GM12875 (cell line): ENCODE measurements at regions not wholly inside any gene's neighbourhood (a gene's known extent, or its start where the extent isn't known, plus 50 kb on each side); places are given as distances from the start of the nearest gene placed in this dataset.

Experiments
- H3K4me3 ChIP-seq: one replicate; pipeline ENCODE4 v1.5.1; 2011; ENCODE audit warnings: low read depth, low read length, control low read depth
- TF ChIP-seq, protein P1 (sequence below): IDR thresholded peaks from 2 replicates; pipeline ENCODE4 v1.5.1; 2011; ENCODE audit warnings: low read depth, mild to moderate bottlenecking, control low read depth, inconsistent platforms, low read length, moderate library complexity, borderline replicate concordance; ENCODE audit not compliant: insufficient read depth

DNA sequence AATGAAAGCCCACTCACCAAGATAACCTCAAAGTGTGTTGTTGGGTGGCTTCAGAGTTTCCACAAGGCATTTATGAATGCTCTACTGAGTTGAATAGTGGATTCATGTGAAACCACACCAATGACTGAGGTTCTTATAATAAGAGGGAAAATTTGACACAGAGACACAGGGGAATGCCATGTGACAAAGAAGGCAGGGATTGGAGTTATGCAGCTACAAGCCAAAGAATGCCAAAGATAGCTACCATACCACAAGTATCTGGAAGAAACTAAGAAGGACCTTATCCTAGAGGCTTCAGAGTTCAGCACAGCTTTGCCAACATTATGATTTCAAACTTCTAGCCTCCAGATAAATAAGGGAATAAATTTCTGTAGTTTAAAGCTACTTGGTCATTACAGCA lies 68.0 kb upstream of the PCDH15 start:
- H3K4me3 ChIP-seq: no peak overlapping the region
- TF ChIP-seq, protein P1, sequence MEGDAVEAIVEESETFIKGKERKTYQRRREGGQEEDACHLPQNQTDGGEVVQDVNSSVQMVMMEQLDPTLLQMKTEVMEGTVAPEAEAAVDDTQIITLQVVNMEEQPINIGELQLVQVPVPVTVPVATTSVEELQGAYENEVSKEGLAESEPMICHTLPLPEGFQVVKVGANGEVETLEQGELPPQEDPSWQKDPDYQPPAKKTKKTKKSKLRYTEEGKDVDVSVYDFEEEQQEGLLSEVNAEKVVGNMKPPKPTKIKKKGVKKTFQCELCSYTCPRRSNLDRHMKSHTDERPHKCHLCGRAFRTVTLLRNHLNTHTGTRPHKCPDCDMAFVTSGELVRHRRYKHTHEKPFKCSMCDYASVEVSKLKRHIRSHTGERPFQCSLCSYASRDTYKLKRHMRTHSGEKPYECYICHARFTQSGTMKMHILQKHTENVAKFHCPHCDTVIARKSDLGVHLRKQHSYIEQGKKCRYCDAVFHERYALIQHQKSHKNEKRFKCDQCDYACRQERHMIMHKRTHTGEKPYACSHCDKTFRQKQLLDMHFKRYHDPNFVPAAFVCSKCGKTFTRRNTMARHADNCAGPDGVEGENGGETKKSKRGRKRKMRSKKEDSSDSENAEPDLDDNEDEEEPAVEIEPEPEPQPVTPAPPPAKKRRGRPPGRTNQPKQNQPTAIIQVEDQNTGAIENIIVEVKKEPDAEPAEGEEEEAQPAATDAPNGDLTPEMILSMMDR: no peak

DNA sequence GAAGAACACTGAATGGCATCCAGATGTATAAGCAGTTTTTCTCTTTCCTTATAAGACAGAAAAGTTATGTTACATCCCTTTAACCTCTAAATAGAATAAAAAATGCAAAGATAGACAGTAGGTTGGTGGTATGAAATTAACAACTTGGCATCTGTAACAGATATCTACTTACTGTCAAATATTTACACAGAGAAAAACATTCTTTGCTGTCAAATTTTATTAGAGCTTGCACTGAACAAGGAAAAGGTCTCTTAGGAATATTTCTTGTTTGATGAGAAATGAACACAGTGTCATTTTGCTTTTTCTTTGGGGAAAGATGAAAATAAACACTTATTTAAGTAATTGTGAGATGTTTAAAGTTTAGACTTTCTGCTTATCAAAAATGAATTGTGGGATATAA lies 65.6 kb upstream of the PCDH15 start:
- no peak overlapping the region for H3K4me3 ChIP-seq
- TF ChIP-seq, protein P1: no peak

DNA sequence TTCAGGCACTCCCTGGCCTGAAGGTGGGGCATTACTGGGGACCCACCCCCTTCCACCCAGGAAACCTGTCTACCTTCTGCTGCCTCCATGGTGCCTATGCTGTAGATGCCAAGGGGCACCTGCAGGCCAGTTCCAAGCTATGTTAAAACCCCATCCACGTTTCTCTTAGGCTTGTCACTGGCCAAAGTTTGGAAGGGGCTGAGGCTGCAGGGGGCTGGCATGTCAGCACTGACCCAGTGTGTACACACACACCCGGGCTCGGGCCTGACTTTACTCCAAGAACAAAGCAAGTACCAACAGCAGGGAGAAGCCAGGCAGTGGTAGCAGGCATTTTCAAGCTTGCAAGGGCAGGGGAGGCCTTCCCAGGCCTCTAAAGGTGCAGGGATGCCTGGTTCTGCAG lies 53.8 kb upstream of the PCDH15 start:
- TF ChIP-seq, protein P1: no peak
- no peak overlapping the region for H3K4me3 ChIP-seq

DNA sequence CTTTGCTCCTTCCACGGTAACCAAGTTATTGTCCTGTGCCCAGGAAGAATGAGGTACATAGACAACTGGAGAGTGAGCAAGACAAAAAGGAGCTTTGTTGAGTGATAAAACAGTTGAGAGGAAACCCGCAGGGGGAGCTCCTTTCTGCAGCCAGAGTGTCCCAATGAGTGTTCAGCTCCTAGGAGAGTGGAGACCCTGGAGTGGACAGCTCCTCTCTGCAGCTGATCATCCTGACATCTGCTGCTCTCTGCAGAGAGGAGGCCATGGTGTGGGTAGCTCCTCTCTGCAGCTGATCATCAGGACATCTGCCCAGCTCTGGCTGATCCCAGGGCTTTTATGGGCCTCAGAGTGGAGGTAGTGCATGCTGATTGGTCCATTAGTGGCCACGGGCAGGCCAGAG lies 53.4 kb upstream of the PCDH15 start:
- TF ChIP-seq, protein P1: no peak
- H3K4me3 ChIP-seq: no peak overlapping the region

DNA sequence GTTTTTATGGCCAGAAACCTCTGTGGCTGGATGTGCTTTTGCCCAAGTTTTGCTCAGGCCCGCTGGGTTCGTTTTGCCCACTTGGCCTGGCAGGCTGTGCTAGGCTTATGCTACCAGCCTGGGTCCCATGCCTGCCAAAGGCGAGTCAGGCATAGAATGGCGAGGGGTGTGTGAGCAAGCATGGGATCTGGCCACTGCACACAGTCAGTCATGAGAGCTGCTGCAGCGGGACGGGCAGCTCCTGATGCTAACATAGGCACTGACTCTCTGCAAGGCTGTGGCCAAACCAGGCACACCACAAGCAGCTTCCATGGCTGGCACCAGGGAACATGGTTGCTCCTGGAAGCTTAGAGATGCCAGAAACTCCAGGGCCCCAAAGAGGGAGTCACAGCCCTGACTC lies 52.9 kb upstream of the PCDH15 start:
- TF ChIP-seq, protein P1: no peak
- H3K4me3 ChIP-seq: no peak overlapping the region
